Stimulated activated naive CD8-positive, alpha-beta T cell treated with anti-CD3 and anti-CD28 coated beads, Interleukin-15, amount 100 ng/mL, for 72 hours (primary cell): ENCODE measurements at regions not wholly inside any gene's neighbourhood (a gene's known extent, or its start where the extent isn't known, plus 50 kb on each side); places are given as distances from the start of the nearest gene placed in this dataset.

ENCODE experiments used
- ATAC-seq: fragments of 150-1000 bp; cut with Tn5 transposase; 2 replicates; pipeline ENCODE4 v1.10.0; 2021; ENCODE audit warnings: mild to moderate bottlenecking, moderate library complexity
- DNase-seq, 2 donors: peaks; one replicate each; pipeline ENCODE4 v3.0.0; 2021 to 2022
- H3K27ac Mint-ChIP-seq, 2 donors: one replicate each; pipeline ENCODE4 v1.8.0; 2022; ENCODE audit warnings: mild to moderate bottlenecking in 2 of 2, mixed read lengths in 2 of 2, moderate library complexity in 2 of 2
- H3K27me3 Mint-ChIP-seq: one replicate; pipeline ENCODE4 v1.8.0; 2022; ENCODE audit warnings: mixed read lengths
- H3K4me1 Mint-ChIP-seq: one replicate; pipeline ENCODE4 v1.8.0; 2022; ENCODE audit warnings: mild to moderate bottlenecking, mixed read lengths
- H3K4me3 Mint-ChIP-seq, 2 donors: one replicate each; pipeline ENCODE4 v1.8.0; 2022; ENCODE audit warnings: mild to moderate bottlenecking in 2 of 2, mixed read lengths in 2 of 2, moderate library complexity in 1 of 2
- H3K9me3 Mint-ChIP-seq, 2 donors: one replicate each; pipeline ENCODE4 v1.8.0; 2022; ENCODE audit warnings: mixed read lengths in 2 of 2

DNA sequence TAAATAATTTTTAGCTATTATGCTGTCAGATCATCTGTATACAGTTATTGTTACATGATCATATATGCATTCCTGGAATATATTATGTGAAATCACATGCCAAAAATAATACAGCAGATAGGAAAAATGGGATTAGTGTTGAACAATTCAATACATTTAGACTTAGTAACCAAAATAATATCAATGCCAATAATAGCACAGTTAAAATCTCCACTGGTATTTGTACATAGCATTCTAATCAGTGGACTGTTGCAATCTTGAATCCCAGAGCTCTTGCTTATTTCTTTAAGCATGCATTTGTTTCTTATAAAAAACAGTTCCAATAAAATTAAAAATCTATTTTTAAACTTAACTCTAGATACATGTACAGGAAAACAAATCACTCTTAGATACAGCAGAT lies 2772.2 kb downstream of the PCDH9 start:
- DNase-seq (no peak), ATAC-seq (no peak)

DNA sequence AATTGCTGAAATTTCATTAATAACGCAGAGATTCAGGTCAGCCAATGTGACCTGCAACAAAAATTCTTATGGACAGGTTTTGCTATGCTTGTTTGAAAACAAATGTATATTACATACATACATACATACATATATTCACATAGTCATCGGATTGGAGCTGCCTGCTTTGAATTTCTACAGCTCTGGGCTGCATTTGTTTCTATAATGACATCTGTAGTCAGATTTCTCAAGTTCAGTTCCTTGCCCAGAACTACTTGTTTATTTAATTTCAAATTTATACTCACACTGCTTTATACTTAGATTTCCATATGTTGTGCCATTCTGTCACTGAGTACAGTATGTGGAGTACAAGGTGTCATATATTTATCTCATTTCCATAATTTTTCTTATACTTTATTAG lies 2775.0 kb downstream of the PCDH9 start:
- H3K27ac Mint-ChIP-seq: no peak overlapping the region
- DNase-seq: no peak
- H3K4me3 Mint-ChIP-seq: no peak overlapping the region
- H3K4me1 Mint-ChIP-seq: no peaks in the 10 kb centered on the region
- H3K27me3 Mint-ChIP-seq: no peaks in the 10 kb centered on the region
- no peak for ATAC-seq
- peaks cover 4 to 10% of the 10 kb centered on the region in 2 donors for H3K9me3 Mint-ChIP-seq

More for the DNA sequence above, 2772.2 kb downstream of the PCDH9 start:
- no peak overlapping the region for H3K4me3 Mint-ChIP-seq
- H3K27me3 Mint-ChIP-seq: no peaks in the 10 kb centered on the region
- H3K9me3 Mint-ChIP-seq: peaks cover 4 to 10% of the 10 kb centered on the region in 2 donors
- no peak overlapping the region for H3K27ac Mint-ChIP-seq
- no peaks in the 10 kb centered on the region for H3K4me1 Mint-ChIP-seq

DNA sequence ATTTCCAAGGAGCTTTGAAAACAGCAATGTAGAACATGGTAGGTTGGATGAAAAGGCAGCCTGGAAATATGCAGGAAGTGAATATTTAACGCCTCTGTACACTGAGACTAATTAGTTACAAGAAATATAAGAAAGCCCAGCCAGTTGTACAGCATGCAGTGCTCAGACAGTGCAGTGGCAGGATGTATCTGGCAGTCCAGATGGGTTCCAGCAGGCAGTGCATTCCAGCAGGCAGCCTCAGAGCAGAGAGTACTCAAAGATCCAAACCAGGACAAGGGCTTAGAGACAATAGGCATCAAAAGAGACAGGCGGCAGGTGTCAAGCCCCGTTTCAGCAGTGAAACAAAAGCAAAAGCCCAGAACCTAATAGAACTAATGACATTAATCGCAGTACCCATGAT lies 2776.3 kb downstream of the PCDH9 start:
- Mint-ChIP-seq H3K27me3 (no peaks in the 10 kb centered on the region), H3K4me3 (no peak overlapping the region), H3K9me3 (peaks cover 0 to 1% of the 10 kb centered on the region in 2 donors), H3K27ac (no peak overlapping the region), H3K4me1 (no peaks in the 10 kb centered on the region)
- DNase-seq: no peak
- ATAC-seq: no peak

GRCh38 chr13:64446372-64446771 lies 2783.8 kb downstream of the PCDH9 start:
- DNase-seq: no peak
- Mint-ChIP-seq H3K27me3 (no peaks in the 10 kb centered on the region), H3K27ac (no peak overlapping the region), H3K4me3 (no peak overlapping the region), H3K4me1 (no peaks in the 10 kb centered on the region), H3K9me3 (no peaks in the 10 kb centered on the region)
- ATAC-seq: no peak

DNA sequence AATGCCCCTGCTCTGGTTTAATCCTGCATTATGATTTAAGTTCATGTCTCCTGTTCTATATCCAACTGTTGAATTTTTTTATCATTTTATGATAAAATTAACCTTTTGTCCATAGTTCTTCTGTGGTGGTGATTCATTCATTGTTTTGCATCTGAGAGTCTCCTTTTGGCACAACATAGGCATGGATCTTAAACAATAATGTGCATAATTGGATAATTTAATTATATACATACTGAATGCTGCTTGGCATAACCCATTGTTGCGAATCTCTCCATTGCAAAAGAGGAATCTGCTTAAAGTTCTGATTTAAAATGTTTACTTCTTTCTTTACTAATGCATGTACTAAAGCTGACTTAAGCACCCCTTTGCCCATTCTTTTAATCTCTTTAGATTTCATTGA lies 2788.4 kb downstream of the PCDH9 start:
- Mint-ChIP-seq H3K4me1 (no peaks in the 10 kb centered on the region), H3K4me3 (no peak overlapping the region)
- no peak for DNase-seq

DNA sequence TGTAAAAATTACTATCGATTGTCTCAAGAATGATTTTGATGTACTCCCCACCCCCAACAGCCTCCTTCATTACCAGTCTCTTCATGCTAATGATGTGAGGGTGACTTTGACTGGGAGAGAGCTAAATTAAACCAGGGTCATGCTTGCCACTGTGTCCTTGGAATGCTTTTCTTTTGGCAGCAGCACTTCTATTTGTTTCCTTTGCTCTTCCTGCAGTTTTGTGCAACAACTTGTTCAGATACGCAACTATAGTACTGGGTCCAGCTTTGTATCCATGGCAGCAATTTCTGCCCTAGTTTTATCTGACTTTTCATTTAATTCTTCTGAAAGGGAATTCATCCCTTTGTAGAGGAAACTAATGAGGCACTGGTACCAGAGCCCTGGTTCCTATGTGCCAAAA lies 2792.1 kb downstream of the PCDH9 start:
- peaks cover 0 to 4% of the 10 kb centered on the region in 2 donors for H3K9me3 Mint-ChIP-seq
- ATAC-seq (no peak), DNase-seq (no peak)
- no peak overlapping the region for H3K27ac Mint-ChIP-seq
- H3K27me3 Mint-ChIP-seq: no peaks in the 10 kb centered on the region
- H3K4me3 Mint-ChIP-seq: no peak overlapping the region
- no peaks in the 10 kb centered on the region for H3K4me1 Mint-ChIP-seq

More for the DNA sequence above, 2788.4 kb downstream of the PCDH9 start:
- no peaks in the 10 kb centered on the region for H3K9me3 Mint-ChIP-seq
- no peaks in the 10 kb centered on the region for H3K27me3 Mint-ChIP-seq
- ATAC-seq: no peak
- H3K27ac Mint-ChIP-seq: no peak overlapping the region

- H3K9me3 Mint-ChIP-seq: no peaks in the 10 kb centered on the region
- H3K4me3 Mint-ChIP-seq: no peak overlapping the region
- ATAC-seq: no peak
- no peaks in the 10 kb centered on the region for H3K4me1 Mint-ChIP-seq
- H3K27me3 Mint-ChIP-seq: no peaks in the 10 kb centered on the region
- H3K27ac Mint-ChIP-seq: no peak overlapping the region
- no peak for DNase-seq
These were observed 2800.4 kb downstream of the PCDH9 start for GRCh38 chr13:64429691-64430090.

GRCh38 chr13:64428196-64428595 lies 2801.9 kb downstream of the PCDH9 start:
- no peaks in the 10 kb centered on the region for H3K9me3 Mint-ChIP-seq

DNA sequence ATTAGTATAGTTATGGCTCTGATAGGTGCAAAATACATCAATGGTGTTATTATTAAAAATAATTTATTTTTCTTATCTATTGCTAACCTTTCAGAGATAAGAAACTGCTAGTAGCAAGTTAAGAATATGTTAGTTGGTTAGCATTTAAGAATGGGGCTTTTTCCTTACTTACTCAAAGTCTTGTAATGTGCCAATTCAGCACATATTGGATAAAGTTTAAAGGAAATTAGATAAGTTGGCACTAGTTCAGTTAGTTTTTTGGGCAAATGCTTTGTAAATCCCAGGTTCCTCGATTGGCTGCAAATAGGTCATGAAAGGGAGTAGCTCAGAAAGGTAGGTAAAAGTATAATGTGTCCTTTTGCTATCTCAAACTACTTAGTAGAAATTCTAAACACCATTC lies 2806.7 kb downstream of the PCDH9 start:
- ATAC-seq: no peak
- no peaks in the 10 kb centered on the region for H3K27me3 Mint-ChIP-seq

More at GRCh38 chr13:64428196-64428595, 2801.9 kb downstream of the PCDH9 start:
- ATAC-seq (no peak), DNase-seq (no peak)
- H3K4me3 Mint-ChIP-seq: no peak overlapping the region
- H3K4me1 Mint-ChIP-seq: no peaks in the 10 kb centered on the region
- H3K27ac Mint-ChIP-seq: no peak overlapping the region
- H3K27me3 Mint-ChIP-seq: no peaks in the 10 kb centered on the region

DNA sequence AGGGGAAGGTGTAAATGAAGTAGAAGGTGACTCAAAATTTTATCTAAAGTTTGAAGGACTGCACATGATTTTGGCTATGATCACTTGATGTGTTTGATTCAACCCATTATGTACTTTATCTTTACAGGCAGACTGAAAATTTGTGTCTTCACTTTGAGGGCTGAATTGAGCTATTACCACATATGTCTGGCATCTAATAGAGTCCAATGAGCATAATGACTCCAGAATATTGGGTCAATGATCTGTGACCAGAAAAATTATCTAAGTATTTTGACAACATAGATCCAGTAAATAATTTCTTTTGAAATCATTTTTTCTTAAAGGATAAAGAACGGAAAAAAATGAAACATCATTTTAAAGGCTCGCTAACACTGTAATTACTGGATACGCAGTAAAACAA lies 2810.0 kb downstream of the PCDH9 start:
- no peaks in the 10 kb centered on the region for H3K4me1 Mint-ChIP-seq
- DNase-seq (no peak), ATAC-seq (no peak)
- H3K27ac Mint-ChIP-seq: no peak overlapping the region
- H3K4me3 Mint-ChIP-seq: no peak overlapping the region
- no peaks in the 10 kb centered on the region for H3K9me3 Mint-ChIP-seq
- H3K27me3 Mint-ChIP-seq: no peaks in the 10 kb centered on the region

More for the DNA sequence above, 2806.7 kb downstream of the PCDH9 start:
- no peaks in the 10 kb centered on the region for H3K9me3 Mint-ChIP-seq
- DNase-seq: no peak
- H3K27ac Mint-ChIP-seq: no peak overlapping the region
- H3K4me1 Mint-ChIP-seq: no peaks in the 10 kb centered on the region
- H3K4me3 Mint-ChIP-seq: no peak overlapping the region

GRCh38 chr13:64417581-64417980 lies 2812.6 kb downstream of the PCDH9 start:
- Mint-ChIP-seq H3K27ac (no peak overlapping the region), H3K4me1 (no peaks in the 10 kb centered on the region), H3K4me3 (no peak overlapping the region), H3K27me3 (no peaks in the 10 kb centered on the region), H3K9me3 (peaks cover 6 to 9% of the 10 kb centered on the region in 2 donors)
- DNase-seq (no peak), ATAC-seq (no peak)

GRCh38 chr13:64414381-64414780 lies 2815.8 kb downstream of the PCDH9 start:
- H3K27ac Mint-ChIP-seq: no peak overlapping the region
- no peaks in the 10 kb centered on the region for H3K4me1 Mint-ChIP-seq
- no peak for ATAC-seq
- no peak for DNase-seq
- H3K4me3 Mint-ChIP-seq: no peak overlapping the region
- H3K27me3 Mint-ChIP-seq: no peaks in the 10 kb centered on the region
- peaks cover 6 to 9% of the 10 kb centered on the region in 2 donors for H3K9me3 Mint-ChIP-seq

GRCh38 chr13:64413529-64413928 lies 2816.6 kb downstream of the PCDH9 start:
- DNase-seq (no peak), ATAC-seq (no peak)
- Mint-ChIP-seq H3K9me3 (peaks cover 6 to 9% of the 10 kb centered on the region in 2 donors), H3K27ac (no peak overlapping the region), H3K27me3 (no peaks in the 10 kb centered on the region), H3K4me3 (no peak overlapping the region), H3K4me1 (no peaks in the 10 kb centered on the region)

- no peaks in the 10 kb centered on the region for H3K27me3 Mint-ChIP-seq
- H3K9me3 Mint-ChIP-seq: peaks cover 17 to 24% of the 10 kb centered on the region in 2 donors
These were observed 2819.7 kb downstream of the PCDH9 start for GRCh38 chr13:64410276-64411053.

DNA sequence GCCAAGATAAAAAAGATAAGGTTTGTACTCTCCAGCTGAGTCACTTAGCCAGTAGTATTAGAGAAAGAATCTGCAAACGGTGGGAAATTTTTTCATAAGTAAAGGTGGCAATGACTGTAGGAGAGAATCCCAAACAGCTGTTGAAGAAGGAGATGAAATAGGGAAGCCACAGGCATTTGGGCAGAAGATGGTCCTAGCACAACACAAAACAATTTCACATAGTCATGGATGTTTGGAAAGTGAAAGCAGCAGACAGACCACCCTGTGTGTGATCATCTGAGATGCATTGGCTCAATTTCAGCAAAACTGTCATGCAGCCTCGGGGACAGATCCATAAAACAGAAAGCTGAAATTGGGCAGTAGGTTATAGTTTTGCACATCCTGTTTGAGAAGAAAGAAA lies 2832.4 kb downstream of the PCDH9 start:
- Mint-ChIP-seq H3K27me3 (no peaks in the 10 kb centered on the region), H3K9me3 (peaks cover 10 to 11% of the 10 kb centered on the region in 2 donors), H3K4me3 (no peak overlapping the region), H3K27ac (no peak overlapping the region), H3K4me1 (no peaks in the 10 kb centered on the region)
- DNase-seq (no peak), ATAC-seq (no peak)

More at GRCh38 chr13:64410276-64411053, 2819.7 kb downstream of the PCDH9 start:
- H3K27ac Mint-ChIP-seq: no peak overlapping the region
- H3K4me3 Mint-ChIP-seq: no peak overlapping the region
- H3K4me1 Mint-ChIP-seq: no peaks in the 10 kb centered on the region
- DNase-seq: no peak
- no peak for ATAC-seq

DNA sequence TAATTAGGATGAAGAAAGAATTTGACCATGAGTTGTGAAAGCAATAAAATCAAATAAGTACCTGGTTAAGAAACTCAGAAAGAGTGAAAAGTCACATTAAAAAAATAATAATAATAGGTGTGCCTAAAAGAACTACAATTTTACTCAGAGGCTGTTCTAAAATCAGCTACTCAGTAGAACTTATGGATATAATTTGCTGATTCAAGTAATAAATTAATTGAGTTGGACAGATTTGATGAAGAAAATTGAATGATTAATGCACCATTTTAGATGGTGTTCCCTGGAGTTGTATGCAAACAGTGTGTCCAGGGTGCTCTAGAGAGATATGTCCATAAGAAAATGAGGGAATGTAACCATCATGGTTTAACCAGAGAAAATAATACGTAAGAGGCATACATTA lies 2852.5 kb downstream of the PCDH9 start:
- Mint-ChIP-seq H3K4me1 (no peaks in the 10 kb centered on the region), H3K27ac (no peak overlapping the region), H3K4me3 (no peak overlapping the region), H3K9me3 (peaks cover 33% of the 10 kb centered on the region in 2 donors), H3K27me3 (no peaks in the 10 kb centered on the region)
- ATAC-seq (no peak), DNase-seq (no peak)

DNA sequence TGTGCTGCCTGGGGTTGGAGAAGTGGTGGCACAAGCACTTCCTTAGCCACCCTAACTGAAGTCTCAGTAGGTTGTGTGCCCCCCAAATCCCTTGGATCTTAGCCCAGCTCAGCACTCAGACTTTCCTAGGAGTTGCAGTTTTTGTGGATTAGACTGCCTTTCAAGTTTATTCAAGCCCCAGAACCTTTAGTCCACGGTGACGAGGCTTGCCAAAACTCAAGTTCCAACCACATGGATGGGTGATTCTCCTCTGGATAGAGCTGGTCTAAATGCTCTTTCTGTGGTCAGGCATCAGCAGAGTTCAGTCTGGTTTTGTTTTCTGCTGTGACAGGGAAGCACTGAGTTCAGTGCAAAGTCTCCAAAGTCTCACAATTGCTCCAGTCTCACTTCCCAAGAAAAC lies 2858.7 kb downstream of the PCDH9 start:
- H3K9me3 Mint-ChIP-seq: peaks cover 25 to 41% of the 10 kb centered on the region in 2 donors
- no peaks in the 10 kb centered on the region for H3K27me3 Mint-ChIP-seq
- no peaks in the 10 kb centered on the region for H3K4me1 Mint-ChIP-seq
- no peak overlapping the region for H3K27ac Mint-ChIP-seq
- H3K4me3 Mint-ChIP-seq: no peak overlapping the region
- ATAC-seq (no peak), DNase-seq (no peak)
